SK-N-SH treated with all-trans-retinoic acid at 6 μM for 48 hours (cell line): ENCODE measurements at regions not wholly inside any gene's neighbourhood (a gene's known extent, or its start where the extent isn't known, plus 50 kb on each side); places are given as distances from the start of the nearest gene placed in this dataset.

Source experiments
- ARNTL ChIP-seq: fragments of 450-650 bp; formaldehyde crosslinking; IDR thresholded peaks from 2 replicates; pipeline ENCODE4 v1.5.0; 2020; ENCODE audit warnings: low read depth, mild to moderate bottlenecking, moderate library complexity, borderline replicate concordance
- BACH2 ChIP-seq: fragments of 250-450 bp; sonication (Bioruptor Pico); IDR thresholded peaks from 2 replicates; pipeline ENCODE4 v1.9.0; 2021; ENCODE audit warnings: mild to moderate bottlenecking, borderline replicate concordance
- SNAI2 ChIP-seq: fragments of 250-450 bp; sonication (Bioruptor Pico); IDR thresholded peaks from 2 replicates; pipeline ENCODE4 v1.5.0; 2020; ENCODE audit warnings: mild to moderate bottlenecking, moderate library complexity
- ZFP3 ChIP-seq: fragments of 250-450 bp; sonication (Bioruptor Pico); IDR thresholded peaks from 2 replicates; pipeline ENCODE4 v1.5.0; 2020; ENCODE audit warnings: mild to moderate bottlenecking, moderate library complexity
- ZNF8 ChIP-seq: fragments of 450-650 bp; formaldehyde crosslinking; IDR thresholded peaks from 2 replicates; pipeline ENCODE4 v1.5.0; 2020; ENCODE audit warnings: mild to moderate bottlenecking, moderate library complexity
- TF ChIP-seq, protein P1 (sequence below): fragments of 250-450 bp; sonication (Bioruptor Pico); IDR thresholded peaks from 2 replicates; pipeline ENCODE4 v1.8.0; 2020; ENCODE audit warnings: mild to moderate bottlenecking, moderate library complexity, borderline replicate concordance
- TF ChIP-seq, protein P2 (sequence below): fragments of 250-450 bp; sonication (Bioruptor Pico); IDR thresholded peaks from 2 replicates; pipeline ENCODE4 v1.8.0; 2021; ENCODE audit warnings: low read depth, mild to moderate bottlenecking, moderate library complexity, borderline replicate concordance

DNA sequence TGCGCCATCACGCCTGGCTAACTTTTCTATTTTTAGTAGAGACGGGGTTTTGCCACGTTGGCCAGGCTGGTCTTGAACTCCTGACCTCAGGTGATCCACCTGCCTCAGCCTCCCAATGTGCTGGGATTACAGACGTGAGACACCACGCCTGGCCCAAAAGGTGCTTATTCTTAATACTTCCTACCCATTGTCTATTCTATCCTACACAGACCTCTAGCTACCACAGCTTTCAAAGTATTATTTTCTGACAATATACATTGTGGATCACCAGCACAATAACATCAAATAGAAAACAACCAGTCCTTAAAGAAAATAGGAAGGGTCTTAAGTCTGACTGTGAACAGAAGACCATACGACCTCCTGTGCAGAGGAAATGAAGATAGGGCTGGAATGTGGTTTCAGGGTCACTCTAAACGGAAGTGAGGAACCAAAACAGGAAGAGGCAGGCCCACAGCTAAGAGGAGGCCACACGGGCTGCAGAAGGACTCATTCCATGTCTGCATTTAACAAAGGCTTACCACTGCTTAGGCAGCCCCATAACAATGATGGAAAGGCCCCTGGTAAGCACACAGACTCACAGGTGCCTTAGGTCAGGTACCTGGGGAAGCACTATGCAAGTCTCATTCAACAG lies 115.2 kb downstream of the ZFAND4 start:
- TF ChIP-seq SNAI2 (CRISPR knock-in tag) = no peak
- TF ChIP-seq, protein P1, sequence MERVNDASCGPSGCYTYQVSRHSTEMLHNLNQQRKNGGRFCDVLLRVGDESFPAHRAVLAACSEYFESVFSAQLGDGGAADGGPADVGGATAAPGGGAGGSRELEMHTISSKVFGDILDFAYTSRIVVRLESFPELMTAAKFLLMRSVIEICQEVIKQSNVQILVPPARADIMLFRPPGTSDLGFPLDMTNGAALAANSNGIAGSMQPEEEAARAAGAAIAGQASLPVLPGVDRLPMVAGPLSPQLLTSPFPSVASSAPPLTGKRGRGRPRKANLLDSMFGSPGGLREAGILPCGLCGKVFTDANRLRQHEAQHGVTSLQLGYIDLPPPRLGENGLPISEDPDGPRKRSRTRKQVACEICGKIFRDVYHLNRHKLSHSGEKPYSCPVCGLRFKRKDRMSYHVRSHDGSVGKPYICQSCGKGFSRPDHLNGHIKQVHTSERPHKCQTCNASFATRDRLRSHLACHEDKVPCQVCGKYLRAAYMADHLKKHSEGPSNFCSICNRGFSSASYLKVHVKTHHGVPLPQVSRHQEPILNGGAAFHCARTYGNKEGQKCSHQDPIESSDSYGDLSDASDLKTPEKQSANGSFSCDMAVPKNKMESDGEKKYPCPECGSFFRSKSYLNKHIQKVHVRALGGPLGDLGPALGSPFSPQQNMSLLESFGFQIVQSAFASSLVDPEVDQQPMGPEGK = no peak
- TF ChIP-seq BACH2 (CRISPR knock-in tag) = no peak
- TF ChIP-seq, protein P2, sequence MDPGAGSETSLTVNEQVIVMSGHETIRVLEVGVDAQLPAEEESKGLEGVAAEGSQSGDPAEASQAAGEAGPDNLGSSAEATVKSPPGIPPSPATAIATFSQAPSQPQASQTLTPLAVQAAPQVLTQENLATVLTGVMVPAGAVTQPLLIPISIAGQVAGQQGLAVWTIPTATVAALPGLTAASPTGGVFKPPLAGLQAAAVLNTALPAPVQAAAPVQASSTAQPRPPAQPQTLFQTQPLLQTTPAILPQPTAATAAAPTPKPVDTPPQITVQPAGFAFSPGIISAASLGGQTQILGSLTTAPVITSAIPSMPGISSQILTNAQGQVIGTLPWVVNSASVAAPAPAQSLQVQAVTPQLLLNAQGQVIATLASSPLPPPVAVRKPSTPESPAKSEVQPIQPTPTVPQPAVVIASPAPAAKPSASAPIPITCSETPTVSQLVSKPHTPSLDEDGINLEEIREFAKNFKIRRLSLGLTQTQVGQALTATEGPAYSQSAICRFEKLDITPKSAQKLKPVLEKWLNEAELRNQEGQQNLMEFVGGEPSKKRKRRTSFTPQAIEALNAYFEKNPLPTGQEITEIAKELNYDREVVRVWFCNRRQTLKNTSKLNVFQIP = no peak
- TF ChIP-seq ZNF8 (CRISPR knock-in tag) = no peak
- TF ChIP-seq ZFP3 (CRISPR knock-in tag) = no peak
- no peak for TF ChIP-seq ARNTL (CRISPR knock-in tag)
